ENCODE measurements at regions not wholly inside any gene's neighbourhood (a gene's known extent, or its start where the extent isn't known, plus 50 kb on each side); places are given as distances from the start of the nearest gene placed in this dataset.

- TF ChIP-seq, protein P1, sequence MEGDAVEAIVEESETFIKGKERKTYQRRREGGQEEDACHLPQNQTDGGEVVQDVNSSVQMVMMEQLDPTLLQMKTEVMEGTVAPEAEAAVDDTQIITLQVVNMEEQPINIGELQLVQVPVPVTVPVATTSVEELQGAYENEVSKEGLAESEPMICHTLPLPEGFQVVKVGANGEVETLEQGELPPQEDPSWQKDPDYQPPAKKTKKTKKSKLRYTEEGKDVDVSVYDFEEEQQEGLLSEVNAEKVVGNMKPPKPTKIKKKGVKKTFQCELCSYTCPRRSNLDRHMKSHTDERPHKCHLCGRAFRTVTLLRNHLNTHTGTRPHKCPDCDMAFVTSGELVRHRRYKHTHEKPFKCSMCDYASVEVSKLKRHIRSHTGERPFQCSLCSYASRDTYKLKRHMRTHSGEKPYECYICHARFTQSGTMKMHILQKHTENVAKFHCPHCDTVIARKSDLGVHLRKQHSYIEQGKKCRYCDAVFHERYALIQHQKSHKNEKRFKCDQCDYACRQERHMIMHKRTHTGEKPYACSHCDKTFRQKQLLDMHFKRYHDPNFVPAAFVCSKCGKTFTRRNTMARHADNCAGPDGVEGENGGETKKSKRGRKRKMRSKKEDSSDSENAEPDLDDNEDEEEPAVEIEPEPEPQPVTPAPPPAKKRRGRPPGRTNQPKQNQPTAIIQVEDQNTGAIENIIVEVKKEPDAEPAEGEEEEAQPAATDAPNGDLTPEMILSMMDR (IDR thresholded peaks at IDR 0.05; ENCODE audit: extremely low read depth in 1 of 2, insufficient read depth in 1 of 2, low read depth in 1 of 2, low read length in 2 of 2): no peak
- TF ChIP-seq POLR2A (IDR thresholded peaks at IDR 0.05; ENCODE audit: low read depth, low read length) (no peak), MYC (IDR thresholded peaks at IDR 0.05; ENCODE audit: low read depth, low read length) (no peak), MAX (IDR thresholded peaks at IDR 0.05; ENCODE audit: insufficient read depth, insufficient read length) (no peak), FOS (IDR thresholded peaks at IDR 0.05; ENCODE audit: borderline replicate concordance, insufficient read depth, low read length) (no peak), POLR2AphosphoS5 (IDR thresholded peaks at IDR 0.05; ENCODE audit: insufficient read depth, low read depth, low read length) (no peak), EZH2 (IDR thresholded peaks at IDR 0.05; ENCODE audit: borderline replicate concordance, low read depth, low read length, severe bottlenecking) (no peak)
Observed at GRCh38 chr20:40606660-40607059, 82.4 kb downstream of the MAFB start.
